ENCODE measurements at regions not wholly inside any gene's neighbourhood (a gene's known extent, or its start where the extent isn't known, plus 50 kb on each side); places are given as distances from the start of the nearest gene placed in this dataset.

GRCh38 chr17:77274096-77274845, 133.5 kb downstream of the SEC14L1 start:
- no peak for ATAC-seq (ENCODE audit: low read depth)
- TF ChIP-seq, protein P1, sequence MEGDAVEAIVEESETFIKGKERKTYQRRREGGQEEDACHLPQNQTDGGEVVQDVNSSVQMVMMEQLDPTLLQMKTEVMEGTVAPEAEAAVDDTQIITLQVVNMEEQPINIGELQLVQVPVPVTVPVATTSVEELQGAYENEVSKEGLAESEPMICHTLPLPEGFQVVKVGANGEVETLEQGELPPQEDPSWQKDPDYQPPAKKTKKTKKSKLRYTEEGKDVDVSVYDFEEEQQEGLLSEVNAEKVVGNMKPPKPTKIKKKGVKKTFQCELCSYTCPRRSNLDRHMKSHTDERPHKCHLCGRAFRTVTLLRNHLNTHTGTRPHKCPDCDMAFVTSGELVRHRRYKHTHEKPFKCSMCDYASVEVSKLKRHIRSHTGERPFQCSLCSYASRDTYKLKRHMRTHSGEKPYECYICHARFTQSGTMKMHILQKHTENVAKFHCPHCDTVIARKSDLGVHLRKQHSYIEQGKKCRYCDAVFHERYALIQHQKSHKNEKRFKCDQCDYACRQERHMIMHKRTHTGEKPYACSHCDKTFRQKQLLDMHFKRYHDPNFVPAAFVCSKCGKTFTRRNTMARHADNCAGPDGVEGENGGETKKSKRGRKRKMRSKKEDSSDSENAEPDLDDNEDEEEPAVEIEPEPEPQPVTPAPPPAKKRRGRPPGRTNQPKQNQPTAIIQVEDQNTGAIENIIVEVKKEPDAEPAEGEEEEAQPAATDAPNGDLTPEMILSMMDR (IDR thresholded peaks at IDR 0.05; ENCODE audit: poor library complexity, severe bottlenecking): no peak
- H3K27me3 ChIP-seq (ENCODE audit: insufficient read depth, poor library complexity, severe bottlenecking): no peaks in the 10 kb centered on the region
- H3K27ac ChIP-seq (ENCODE audit: poor library complexity, severe bottlenecking): no peak overlapping the region
- H3K36me3 ChIP-seq (ENCODE audit: low read depth): no peaks in the 10 kb centered on the region
- DNase-seq (ENCODE audit: low spot score): no peak
- no peaks in the 10 kb centered on the region for H3K9me3 ChIP-seq (ENCODE audit: severe bottlenecking)
- peaks cover 10% of the 10 kb centered on the region for H3K4me1 ChIP-seq (ENCODE audit: insufficient read depth, poor library complexity, severe bottlenecking)
- no peak overlapping the region for H3K4me3 ChIP-seq (ENCODE audit: severe bottlenecking)

DNA sequence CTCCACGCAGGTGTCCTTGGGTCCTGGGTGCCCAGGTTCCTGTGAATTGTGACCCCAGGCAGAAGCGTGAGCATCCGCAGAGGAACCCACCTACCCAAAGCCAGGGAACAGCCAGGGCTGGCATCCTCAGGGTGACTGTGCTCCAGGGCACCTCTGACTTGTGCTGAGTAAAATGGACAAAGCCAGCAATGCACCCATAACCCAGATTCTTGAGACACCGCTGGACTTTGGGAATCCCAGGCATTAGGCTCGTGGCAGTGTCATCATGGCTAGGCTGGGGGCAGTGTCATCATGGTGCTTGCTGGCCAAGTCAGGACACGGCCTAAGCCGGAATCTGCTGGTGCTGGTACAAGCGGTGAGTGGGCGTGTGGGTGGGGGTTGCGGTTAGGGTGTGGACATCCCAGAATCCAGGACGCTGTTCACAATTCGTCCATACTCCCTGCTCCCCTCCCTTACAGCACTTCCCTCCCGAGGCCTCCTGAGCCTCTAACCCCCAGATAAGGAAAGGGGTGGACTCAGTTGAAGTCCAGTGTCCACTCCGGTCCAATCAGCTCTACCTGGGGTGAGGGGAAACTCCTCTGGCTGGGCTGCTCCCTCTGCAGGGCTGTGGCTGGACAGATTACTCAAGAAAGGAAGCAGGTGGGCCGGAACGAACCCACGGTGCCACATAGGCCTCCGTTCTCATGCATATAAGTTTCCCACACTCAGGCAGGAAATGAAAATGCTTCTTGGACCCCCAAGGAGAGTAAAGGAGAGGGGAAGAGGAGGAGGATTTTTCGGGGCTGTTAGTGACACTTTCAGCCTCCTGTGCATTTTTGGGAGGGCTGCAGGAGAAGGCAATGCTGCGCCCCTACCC, 138.9 kb downstream of the SEC14L1 start:
- TF ChIP-seq, protein P1 (IDR thresholded peaks at IDR 0.05; ENCODE audit: poor library complexity, severe bottlenecking): no peak
- Histone ChIP-seq H3K36me3 (ENCODE audit: low read depth) (peaks cover 17% of the 10 kb centered on the region), H3K27me3 (ENCODE audit: insufficient read depth, poor library complexity, severe bottlenecking) (no peaks in the 10 kb centered on the region), H3K4me3 (ENCODE audit: severe bottlenecking) (peak overlapping the region; percentile 90), H3K9me3 (ENCODE audit: severe bottlenecking) (no peaks in the 10 kb centered on the region), H3K27ac (ENCODE audit: poor library complexity, severe bottlenecking) (peak overlapping the region; percentile 97), H3K4me1 (ENCODE audit: insufficient read depth, poor library complexity, severe bottlenecking) (peaks cover 17% of the 10 kb centered on the region)
- DNase-seq (ENCODE audit: low spot score): peak; percentile 95
- ATAC-seq (ENCODE audit: low read depth): peak; percentile 75

GRCh38 chr17:77280304-77281121, 139.7 kb downstream of the SEC14L1 start:
- ATAC-seq (ENCODE audit: low read depth) (peak; percentile 60), DNase-seq (ENCODE audit: low spot score) (peak; percentile 93)
- no peaks in the 10 kb centered on the region for H3K9me3 ChIP-seq (ENCODE audit: severe bottlenecking)
- peak overlapping the region; percentile 97 for H3K27ac ChIP-seq (ENCODE audit: poor library complexity, severe bottlenecking)
- TF ChIP-seq, protein P1 (IDR thresholded peaks at IDR 0.05; ENCODE audit: poor library complexity, severe bottlenecking): no peak
- H3K27me3 ChIP-seq (ENCODE audit: insufficient read depth, poor library complexity, severe bottlenecking): no peaks in the 10 kb centered on the region
- H3K4me1 ChIP-seq (ENCODE audit: insufficient read depth, poor library complexity, severe bottlenecking): peaks cover 25% of the 10 kb centered on the region
- peak overlapping the region; percentile 90 for H3K4me3 ChIP-seq (ENCODE audit: severe bottlenecking)
- H3K36me3 ChIP-seq (ENCODE audit: low read depth): peaks cover 24% of the 10 kb centered on the region

GRCh38 chr17:77281122-77281903, 140.5 kb downstream of the SEC14L1 start:
- H3K27me3 ChIP-seq (ENCODE audit: insufficient read depth, poor library complexity, severe bottlenecking): no peaks in the 10 kb centered on the region
- H3K4me3 ChIP-seq (ENCODE audit: severe bottlenecking): peak overlapping the region; percentile 90
- peak; percentile 11; the same call in 2 of the 3 replicates for ATAC-seq (ENCODE audit: low read depth)
- H3K9me3 ChIP-seq (ENCODE audit: severe bottlenecking): no peaks in the 10 kb centered on the region
- TF ChIP-seq, protein P1 (IDR thresholded peaks at IDR 0.05; ENCODE audit: poor library complexity, severe bottlenecking): peak; percentile 93
- peak overlapping the region; percentile 97 for H3K27ac ChIP-seq (ENCODE audit: poor library complexity, severe bottlenecking)
- peaks cover 28% of the 10 kb centered on the region for H3K4me1 ChIP-seq (ENCODE audit: insufficient read depth, poor library complexity, severe bottlenecking)
- peak; percentile 82 for DNase-seq (ENCODE audit: low spot score)
- H3K36me3 ChIP-seq (ENCODE audit: low read depth): peaks cover 24% of the 10 kb centered on the region

Data from RWPE2 (cell line).